ENCODE measurements at regions not wholly inside any gene's neighbourhood (a gene's known extent, or its start where the extent isn't known, plus 50 kb on each side); places are given as distances from the start of the nearest gene placed in this dataset.

DNA sequence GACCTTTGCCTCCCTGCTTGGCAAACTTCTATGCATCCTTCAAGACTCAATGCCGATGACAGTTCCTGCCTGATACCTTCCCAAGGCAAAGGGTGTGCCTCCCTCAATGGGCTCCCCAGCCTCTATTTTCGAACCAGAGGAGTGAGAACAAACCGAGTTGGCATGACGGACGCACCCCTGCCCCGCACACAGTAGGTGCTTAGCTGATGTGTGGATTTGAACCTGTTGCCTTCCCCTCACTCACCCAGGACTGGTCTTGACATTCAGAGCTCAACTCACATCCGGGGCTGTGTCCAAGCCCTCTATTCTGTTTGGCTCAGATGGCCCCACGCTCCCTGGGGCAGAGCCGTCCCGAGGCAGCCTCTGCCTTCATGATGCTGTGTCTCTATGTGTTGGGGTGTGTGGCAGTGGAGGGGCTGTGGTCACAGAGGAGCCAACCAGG is 52.2 kb upstream of the SLC6A11 start:
- TF ChIP-seq CTCF (IDR thresholded peaks at IDR 0.05; ENCODE audit: insufficient read depth, low read length, poor library complexity, severe bottlenecking) (no peak), EZH2phosphoT487 (conservative IDR thresholded peaks at IDR 0.05; ENCODE audit: low read length) (no peak)

All from SU-DHL-6 (cell line).